ENCODE measurements at regions not wholly inside any gene's neighbourhood (a gene's known extent, or its start where the extent isn't known, plus 50 kb on each side); places are given as distances from the start of the nearest gene placed in this dataset.

GRCh38 chr2:41917587-41917986 is 130.2 kb upstream of the PKDCC start:
- intact Hi-C loops (cut with DNase I) = no loop called here
- no peaks in the 10 kb centered on the region for H3K36me3 ChIP-seq
- no peaks in the 10 kb centered on the region for H3K27me3 ChIP-seq
- TF ChIP-seq, protein P1, sequence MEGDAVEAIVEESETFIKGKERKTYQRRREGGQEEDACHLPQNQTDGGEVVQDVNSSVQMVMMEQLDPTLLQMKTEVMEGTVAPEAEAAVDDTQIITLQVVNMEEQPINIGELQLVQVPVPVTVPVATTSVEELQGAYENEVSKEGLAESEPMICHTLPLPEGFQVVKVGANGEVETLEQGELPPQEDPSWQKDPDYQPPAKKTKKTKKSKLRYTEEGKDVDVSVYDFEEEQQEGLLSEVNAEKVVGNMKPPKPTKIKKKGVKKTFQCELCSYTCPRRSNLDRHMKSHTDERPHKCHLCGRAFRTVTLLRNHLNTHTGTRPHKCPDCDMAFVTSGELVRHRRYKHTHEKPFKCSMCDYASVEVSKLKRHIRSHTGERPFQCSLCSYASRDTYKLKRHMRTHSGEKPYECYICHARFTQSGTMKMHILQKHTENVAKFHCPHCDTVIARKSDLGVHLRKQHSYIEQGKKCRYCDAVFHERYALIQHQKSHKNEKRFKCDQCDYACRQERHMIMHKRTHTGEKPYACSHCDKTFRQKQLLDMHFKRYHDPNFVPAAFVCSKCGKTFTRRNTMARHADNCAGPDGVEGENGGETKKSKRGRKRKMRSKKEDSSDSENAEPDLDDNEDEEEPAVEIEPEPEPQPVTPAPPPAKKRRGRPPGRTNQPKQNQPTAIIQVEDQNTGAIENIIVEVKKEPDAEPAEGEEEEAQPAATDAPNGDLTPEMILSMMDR (IDR thresholded peaks at IDR 0.05) = no peak
- no peaks in the 10 kb centered on the region for H3K9me3 ChIP-seq
- no peak overlapping the region for H3K4me3 ChIP-seq
- no peaks in the 10 kb centered on the region for H3K4me1 ChIP-seq
- FAIRE-seq = no peak
- ATAC-seq = no peak
- no peak for DNase-seq
- no peak overlapping the region for H3K27ac ChIP-seq
- WGBS, 2 donors = 80 to 88% methylated on average over 2 of the region's 2 CpGs

- TF ChIP-seq, protein P1 (IDR thresholded peaks at IDR 0.05) = no peak
- Histone ChIP-seq H3K27me3 (no peaks in the 10 kb centered on the region), H3K4me3 (no peak overlapping the region), H3K9me3 (no peaks in the 10 kb centered on the region), H3K4me1 (no peaks in the 10 kb centered on the region), H3K27ac (no peak overlapping the region), H3K36me3 (no peaks in the 10 kb centered on the region)
- 85 to 89% methylated on average over 3 of the region's 3 CpGs for WGBS, 2 donors
- no peak for FAIRE-seq
- intact Hi-C loops (cut with DNase I) = no loop called here
- no peak for ATAC-seq
- DNase-seq = no peak
Observed at GRCh38 chr2:41919135-41919534, 128.7 kb upstream of the PKDCC start.

GRCh38 chr2:41920181-41920580 is 127.6 kb upstream of the PKDCC start:
- no peak for FAIRE-seq
- no peak overlapping the region for H3K4me3 ChIP-seq
- no peak for DNase-seq
- no peak for ATAC-seq
- intact Hi-C loops (cut with DNase I) = no loop called here
- H3K36me3 ChIP-seq = no peaks in the 10 kb centered on the region
- no peaks in the 10 kb centered on the region for H3K27me3 ChIP-seq
- no peaks in the 10 kb centered on the region for H3K9me3 ChIP-seq
- TF ChIP-seq, protein P1 (IDR thresholded peaks at IDR 0.05) = no peak
- 89 to 95% methylated on average over 3 of the region's 3 CpGs for WGBS, 2 donors
- H3K27ac ChIP-seq = no peak overlapping the region
- H3K4me1 ChIP-seq = peaks cover 0 to 5% (median 0%) of the 10 kb centered on the region in 3 donors

DNA sequence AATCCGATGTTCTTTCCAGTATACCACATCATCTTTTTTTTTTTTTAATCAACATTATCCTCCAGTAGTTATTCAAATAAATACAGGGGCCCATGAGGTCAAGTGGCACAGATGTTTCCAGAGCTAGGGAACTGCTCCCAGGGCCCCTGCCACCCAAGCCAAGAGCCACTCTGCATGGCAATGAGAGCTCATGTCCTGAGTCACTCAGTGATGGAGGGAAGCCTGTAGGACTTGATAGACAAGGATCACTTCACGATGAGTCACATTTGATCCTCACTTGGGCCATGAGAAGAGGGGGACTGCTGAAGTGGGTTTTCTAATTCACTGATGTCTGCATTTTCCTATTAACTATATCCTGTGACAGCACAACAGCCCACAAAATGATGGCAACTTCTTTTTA is 127.0 kb upstream of the PKDCC start:
- 58 to 74% methylated on average over 2 of the region's 2 CpGs for WGBS, 2 donors
- FAIRE-seq = no peak

GRCh38 chr2:41922177-41922576 is 125.6 kb upstream of the PKDCC start:
- Histone ChIP-seq H3K4me1 (peaks cover 0 to 5% (median 0%) of the 10 kb centered on the region in 3 donors), H3K27ac (no peak overlapping the region), H3K36me3 (no peaks in the 10 kb centered on the region), H3K9me3 (no peaks in the 10 kb centered on the region), H3K27me3 (no peaks in the 10 kb centered on the region), H3K4me3 (no peak overlapping the region)
- ATAC-seq = peak in 3 of 4 donors; percentile 20 to 74 (median 36)
- TF ChIP-seq, protein P1 (IDR thresholded peaks at IDR 0.05) = no peak
- DNase-seq = no peak
- WGBS, 2 donors = 58 to 81% methylated on average over 5 of the region's 5 CpGs
- FAIRE-seq = no peak
- intact Hi-C loops (cut with DNase I) = no loop called here

More for the DNA sequence above, 127.0 kb upstream of the PKDCC start:
- intact Hi-C loops (cut with DNase I) = no loop called here
- DNase-seq (no peak), ATAC-seq (no peak)
- H3K9me3 ChIP-seq = no peaks in the 10 kb centered on the region
- H3K27me3 ChIP-seq = no peaks in the 10 kb centered on the region
- no peak overlapping the region for H3K4me3 ChIP-seq
- TF ChIP-seq, protein P1 (IDR thresholded peaks at IDR 0.05) = no peak
- H3K27ac ChIP-seq = no peak overlapping the region
- H3K36me3 ChIP-seq = no peaks in the 10 kb centered on the region
- H3K4me1 ChIP-seq = peaks cover 0 to 5% (median 0%) of the 10 kb centered on the region in 3 donors

Data from pancreas (tissue), 10 donors.